ENCODE measurements at regions not wholly inside any gene's neighbourhood (a gene's known extent, or its start where the extent isn't known, plus 50 kb on each side); places are given as distances from the start of the nearest gene placed in this dataset.
"Not testable (repeated sequence)": the region's sequence is repeated elsewhere in the genome, so short reads cannot be mapped to it uniquely, and the experiment has no call there.

DNA sequence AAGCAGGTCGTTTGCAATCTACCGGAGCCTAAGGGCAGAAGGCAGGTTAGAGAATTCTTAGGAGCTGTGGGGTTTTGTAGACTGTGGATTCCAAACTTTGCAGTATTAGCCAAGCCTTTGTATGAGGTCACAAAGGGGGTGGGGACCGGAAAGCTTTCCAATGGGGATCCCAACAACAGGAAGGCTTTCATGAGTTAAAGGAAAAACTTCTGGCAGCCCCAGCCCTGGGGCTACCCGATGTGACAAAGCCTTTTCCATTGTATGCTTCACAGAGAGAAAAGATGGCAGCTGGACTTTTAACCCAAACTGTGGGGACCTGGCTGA is 199.2 kb upstream of the PZP start:
- DNase-seq = not testable (repeated sequence)

DNA sequence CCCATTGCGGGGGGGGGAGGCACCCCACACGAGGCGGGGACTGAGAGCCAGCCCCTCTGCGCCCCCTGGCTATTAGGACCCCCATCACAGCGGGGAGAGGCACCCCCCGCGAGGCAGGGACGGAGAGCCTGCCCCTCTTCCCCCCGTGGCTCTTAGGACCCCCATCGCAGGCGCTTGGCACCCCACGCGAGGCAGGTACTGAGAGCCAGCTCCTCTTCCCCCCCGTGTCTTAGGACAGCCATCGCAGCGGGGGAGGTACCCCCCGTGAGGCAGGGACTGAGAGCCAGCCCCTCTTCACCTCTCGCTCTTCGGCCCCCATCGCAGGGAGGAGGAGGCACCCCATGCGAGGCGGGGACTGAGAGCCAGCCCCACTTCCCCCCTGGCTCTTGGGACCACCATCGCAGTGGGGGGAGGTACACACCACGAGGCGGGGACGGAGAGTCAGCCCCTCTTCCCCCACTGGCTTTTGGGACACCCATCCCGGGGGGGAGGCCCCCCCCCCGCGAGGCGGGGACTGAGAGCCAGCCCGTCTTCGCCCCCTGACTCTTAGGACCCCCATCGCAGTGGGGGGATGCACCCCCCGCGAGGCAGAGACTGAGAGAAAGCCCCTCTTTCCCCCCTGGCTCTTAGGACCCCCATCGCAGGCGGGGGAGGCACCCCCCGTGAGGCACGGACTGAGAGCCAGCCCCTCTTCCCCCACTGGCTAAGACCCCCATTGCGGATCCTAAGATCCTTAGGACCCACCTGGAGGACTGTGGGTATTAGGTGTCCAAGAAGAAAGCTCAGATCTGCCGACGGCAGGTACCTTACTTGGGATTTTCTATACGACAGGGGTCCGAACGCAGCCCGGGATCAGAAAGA is 198.6 kb upstream of the PZP start:
- no peak for DNase-seq

DNA sequence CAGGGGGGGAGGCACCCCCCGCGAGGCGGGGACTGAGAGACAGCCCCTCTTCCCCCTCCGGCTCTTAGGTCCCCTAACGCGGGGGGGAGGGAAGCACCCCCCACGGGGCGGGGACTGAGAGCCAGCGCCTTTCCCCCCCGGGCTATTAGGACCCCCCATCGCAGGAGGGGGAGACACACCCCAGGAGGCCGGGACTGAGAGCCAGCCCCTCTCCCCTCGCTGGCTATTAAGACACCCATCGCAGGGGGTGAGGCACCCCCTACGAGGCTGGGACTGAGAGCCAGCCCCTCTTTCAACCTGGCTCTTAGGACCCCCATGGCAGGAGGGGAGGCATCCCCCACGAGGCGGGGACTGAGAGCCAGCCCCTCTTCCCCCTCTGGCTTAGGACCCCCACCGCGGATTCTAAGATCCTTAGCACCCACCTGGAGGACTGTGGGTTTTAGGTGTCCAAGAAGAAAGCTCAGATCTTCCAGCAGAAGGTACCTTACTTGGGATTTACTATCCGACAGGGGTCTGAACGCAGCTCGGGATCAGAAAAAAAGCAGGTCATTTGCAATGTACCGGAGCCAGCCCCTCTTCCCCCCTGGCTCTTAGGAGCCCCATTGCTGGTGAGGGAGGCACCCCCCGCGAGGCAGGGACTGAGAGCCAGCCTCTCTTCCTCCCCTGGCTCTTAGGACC is 197.8 kb upstream of the PZP start:
- DNase-seq = no peak

DNA sequence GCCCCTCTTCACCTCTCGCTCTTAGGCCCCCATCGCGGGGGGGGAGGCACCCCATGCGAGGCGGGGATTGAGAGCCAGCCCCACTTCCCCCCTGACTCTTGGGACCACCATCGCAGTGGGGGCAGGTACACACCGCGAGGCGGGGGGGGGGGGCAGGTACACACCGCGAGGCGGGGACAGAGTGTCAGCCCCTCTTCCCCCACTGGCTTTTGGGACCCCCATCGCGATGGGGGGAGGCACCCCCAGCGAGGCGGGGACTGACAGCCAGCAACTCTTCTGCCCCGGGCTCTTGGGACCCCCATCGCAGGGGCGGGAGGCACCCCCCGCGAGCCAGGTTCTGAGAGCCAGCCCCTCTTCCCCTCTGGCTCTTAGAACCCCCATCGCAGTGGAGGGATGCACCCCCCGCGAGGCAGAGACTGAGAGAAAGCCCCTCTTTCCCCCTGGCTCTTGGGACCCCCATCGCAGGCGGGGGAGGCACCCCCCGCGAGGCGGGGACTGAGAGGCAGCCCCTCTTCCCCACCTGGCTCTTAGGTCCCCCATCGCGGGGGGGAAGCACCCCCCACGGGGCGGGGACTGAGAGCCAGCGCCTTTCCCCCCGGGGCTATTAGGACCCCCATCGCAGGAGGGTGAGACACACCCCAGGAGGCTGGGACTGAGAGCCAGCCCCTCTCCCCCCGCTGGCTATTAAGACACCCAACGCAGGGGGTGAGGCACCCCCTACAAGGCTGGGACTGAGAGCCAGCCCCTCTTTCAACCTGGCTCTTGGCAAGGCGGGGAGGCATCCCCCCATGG is 196.5 kb upstream of the PZP start:
- DNase-seq = no peak

DNA sequence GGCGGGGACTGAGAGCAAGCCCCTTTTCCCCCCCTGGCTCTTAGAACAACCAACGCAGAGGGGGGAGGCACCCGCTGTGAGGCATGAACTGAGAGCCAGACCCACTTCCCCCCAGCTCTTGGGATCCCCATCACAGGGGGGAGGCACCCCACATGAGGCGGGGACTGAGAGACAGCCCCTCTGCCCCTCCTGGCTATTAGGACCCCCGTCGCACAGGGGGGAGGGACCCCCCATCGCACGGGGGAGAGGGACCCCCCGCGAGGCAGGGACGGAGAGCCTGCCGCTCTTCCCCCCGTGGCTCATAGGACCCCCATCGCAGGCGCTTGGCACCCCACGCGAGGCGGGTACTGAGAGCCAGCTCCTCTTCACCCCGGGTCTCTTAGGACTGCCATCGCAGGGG is 195.8 kb upstream of the PZP start:
- DNase-seq = no peak

DNA sequence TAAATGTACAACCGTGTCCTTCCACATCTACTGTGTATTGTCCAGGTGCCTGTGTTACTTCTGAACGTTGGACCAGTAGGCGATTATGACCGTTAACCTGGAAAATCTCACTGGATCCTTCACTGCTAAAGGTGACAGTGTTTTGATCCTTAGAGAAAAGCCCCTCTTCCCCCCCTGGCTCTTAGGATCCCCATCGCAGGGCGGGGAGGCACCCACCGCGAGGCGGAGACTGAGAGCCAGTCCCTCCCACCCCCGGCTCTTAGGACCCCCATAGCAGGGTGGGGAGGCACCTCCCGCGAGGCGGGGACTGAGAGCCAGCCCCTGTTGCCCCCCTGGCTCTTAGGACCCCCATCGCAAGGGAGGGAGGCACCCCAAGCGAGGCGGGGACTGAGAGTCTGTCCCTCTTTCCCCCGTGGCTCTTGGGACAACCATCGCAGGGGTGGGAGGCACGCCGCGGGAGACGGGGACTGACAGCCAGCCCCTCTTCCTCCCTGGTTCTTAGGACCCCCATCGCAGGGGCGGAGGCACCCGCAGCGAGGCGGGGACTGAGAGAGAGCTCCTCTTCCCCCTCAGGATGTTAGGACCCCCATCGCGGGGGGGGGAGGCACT is 194.3 kb upstream of the PZP start:
- DNase-seq = not testable (repeated sequence)

DNA sequence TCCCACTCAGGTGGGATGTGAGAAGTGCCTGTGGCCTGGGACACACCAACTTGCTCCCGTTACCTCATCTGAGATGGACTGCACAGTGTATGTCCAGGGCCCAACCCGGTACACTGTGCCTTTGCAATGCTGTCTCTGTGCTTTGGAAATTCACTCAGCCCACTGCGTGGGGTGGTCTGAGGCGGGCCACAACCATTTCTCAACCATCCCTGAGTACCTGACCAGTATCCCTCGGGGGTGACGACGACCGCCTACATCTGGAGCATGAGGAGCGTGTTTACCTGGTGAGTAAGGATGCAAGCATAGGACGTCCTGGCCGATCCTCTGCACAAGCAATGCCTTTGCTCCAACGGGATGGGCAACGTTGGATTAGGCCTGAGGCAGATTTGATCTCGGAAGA is 188.2 kb upstream of the PZP start:
- DNase-seq = not testable (repeated sequence)

DNA sequence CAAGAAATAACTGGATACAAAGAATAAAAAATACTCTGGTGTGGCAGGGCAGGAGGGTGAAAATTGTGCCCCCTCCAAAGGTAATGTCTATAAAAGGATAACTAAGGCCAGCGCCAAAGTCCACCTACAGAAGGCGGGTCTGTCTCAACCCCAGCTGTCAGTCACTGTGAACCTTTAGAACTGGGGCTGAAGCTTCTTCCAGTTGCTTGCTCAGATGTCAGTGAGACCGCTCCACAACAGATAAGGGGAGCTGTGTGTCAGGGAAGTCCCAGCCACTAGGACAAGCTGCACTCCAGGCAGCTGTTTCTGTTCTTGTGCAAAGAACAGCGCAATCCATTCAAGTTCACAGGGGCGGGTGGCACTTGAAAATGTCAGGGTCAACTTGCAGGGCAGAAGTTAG is 187.0 kb upstream of the PZP start:
- not testable (repeated sequence) for DNase-seq

DNA sequence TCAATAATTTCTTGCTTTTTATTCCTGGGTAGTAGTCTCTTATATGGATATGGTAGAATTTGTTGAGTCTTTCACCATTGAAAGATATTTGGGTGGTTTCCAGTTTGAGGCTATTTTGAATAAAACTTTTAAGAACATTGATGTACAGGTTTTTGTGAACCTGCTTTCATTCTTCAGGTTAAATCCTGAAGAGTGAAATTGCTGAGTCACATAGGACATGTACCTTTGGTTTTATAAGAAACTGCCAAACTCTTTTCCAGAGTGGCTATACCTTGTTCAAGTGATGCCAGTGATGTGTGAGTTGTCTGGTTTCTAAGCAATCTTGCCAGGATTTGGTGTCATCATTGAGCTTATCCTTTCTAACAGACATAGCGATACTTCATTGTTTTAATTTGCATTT is 184.6 kb upstream of the PZP start:
- DNase-seq = no peak

DNA sequence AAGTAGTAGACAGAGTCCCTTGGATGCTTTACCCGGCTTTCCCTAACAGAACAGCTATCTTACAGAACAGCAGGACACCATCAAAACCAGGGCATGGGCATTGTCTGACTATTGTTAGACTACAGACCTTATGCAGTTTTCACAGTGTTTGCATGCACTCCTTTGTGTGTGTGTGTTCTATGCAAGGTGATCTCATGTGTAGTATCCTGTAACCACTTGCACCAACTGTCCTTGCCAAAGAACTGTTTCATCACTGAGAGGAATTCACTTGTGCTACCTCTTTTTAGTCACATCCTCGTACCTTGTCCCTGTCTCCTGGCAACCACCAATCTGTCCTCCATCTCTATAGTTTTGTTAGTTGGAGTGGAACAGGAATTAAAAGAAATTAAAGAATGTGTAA is 183.6 kb upstream of the PZP start:
- no peak for DNase-seq

DNA sequence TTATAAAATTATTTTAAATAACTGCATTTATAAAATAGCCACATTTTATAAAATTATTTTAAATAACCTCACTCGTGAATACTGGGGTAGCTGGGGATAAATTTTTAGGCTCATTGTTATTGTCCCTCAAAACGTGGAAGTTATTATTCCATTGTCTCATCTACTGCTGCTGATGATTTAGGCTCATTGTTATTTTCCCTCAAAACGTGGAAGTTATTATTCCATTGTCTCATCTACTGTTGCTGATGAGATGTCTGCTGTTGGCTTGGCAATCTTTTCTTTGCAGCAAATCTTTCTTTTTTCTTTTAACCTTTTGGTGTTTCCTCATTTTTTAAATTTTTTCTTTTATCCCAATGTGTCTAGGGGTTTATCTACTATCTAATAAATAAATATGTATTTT is 182.6 kb upstream of the PZP start:
- no peak for DNase-seq

DNA sequence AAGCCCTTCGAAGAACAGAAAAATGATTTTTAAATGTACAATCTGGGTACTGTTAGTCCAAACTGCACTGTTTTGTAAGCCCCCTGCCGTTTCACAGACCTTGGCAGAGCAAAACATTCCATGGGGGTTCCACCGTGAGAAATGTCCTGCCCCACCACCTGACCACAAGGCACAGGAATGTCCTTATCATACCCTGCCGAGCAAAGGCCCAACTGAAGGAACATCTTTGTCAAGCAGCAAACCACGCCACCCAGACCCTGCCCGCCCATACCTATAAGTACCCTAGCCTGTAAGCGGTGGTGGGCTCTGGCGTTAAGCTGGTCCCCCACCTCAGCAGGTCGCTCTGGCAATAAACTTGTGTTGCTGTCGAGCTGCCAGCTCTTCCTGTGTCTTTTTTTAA is 181.6 kb upstream of the PZP start:
- DNase-seq = no peak

DNA sequence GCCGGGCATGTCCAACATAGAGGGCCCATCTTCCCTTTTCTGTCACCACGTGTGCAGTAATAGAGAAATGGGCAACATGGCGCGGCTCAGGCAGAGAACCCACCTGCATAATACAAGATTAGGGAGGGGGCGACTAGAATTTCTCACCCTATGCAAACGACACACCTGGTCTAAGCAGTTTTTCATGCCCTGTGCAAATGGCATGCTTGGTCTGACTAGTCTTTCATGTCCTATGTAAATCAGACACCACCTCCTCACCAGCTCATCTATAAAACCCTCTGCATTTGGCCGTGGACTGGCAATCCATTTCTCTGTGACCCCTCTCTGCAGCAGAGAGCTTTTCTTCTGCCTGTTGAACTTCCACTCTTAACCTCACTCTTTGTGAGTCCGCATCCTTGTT is 180.2 kb upstream of the PZP start:
- DNase-seq = no peak

DNA sequence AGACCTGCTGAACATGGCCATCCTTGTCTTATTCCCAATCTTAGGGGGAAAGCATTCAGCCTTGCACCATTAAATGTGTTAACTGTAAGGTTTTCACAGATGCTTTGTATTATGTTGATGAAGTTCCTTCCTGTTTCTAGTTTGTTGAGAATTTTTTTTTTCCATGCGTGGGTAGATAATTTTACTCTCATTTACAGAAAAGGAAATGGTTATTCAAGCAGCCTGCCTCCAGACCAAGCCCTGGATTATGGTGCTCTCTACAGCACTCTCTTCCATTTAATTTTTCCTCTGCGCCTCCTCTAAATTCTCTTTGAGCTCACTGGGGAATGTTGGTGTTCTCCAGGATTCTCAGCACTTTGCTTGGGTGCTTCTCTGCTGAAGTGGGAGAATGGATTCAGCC is 179.3 kb upstream of the PZP start:
- DNase-seq = no peak

DNA sequence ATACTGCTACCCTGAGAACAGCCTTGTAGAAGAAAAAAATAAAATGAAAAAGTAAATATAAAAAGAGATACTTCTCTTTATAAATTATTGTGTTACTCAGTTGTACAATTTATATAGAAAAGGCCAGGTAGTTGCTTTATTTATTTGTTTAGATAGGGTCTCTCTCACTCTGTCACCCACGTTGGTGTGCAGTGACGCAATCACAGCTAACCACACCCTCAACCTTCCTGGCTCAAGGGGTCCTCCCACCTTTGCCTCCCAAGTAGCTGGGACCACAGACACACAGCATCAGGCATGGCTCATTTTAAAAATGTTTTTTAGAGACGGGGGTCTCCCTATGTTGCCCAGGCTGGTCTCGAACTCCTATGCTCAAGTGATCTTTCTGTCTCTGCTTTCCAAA is 175.4 kb upstream of the PZP start:
- no peak for DNase-seq

DNA sequence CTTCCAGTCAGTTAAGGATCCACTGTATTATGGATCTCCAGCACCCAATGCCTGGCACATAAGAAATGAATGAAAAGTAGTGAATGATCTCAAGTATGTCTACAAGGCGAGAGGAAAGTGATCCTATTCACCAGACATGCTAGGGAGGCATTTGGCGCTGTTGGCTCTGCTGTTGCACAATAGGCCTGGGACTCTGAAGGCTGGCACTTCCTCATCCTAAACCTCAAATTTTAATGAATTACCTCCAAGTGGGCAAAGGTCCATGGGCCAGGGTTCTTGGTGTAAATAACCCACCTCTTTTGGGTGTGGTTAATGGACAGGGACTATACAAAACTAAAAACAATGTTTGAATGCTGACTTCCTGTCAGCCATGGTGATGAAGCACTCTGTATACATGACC is 173.4 kb upstream of the PZP start:
- no peak for DNase-seq

DNA sequence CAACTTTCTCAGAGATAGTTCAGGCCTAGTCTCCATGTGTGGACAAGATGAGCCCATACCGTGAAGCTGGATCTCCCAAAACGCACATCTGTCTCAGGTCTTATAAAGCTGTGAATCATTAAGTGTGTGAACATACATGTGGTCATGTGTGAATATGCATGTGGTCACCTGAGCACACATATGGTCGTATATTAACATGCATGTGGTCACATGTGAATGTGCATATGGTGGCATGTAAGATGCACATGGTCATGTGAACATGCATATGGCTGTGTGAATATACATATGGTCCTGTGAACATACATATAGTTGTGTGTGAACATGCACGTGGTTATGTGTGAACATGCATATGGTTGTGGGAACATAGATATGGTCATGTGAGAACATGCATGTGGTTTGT is 172.5 kb upstream of the PZP start:
- DNase-seq = no peak

DNA sequence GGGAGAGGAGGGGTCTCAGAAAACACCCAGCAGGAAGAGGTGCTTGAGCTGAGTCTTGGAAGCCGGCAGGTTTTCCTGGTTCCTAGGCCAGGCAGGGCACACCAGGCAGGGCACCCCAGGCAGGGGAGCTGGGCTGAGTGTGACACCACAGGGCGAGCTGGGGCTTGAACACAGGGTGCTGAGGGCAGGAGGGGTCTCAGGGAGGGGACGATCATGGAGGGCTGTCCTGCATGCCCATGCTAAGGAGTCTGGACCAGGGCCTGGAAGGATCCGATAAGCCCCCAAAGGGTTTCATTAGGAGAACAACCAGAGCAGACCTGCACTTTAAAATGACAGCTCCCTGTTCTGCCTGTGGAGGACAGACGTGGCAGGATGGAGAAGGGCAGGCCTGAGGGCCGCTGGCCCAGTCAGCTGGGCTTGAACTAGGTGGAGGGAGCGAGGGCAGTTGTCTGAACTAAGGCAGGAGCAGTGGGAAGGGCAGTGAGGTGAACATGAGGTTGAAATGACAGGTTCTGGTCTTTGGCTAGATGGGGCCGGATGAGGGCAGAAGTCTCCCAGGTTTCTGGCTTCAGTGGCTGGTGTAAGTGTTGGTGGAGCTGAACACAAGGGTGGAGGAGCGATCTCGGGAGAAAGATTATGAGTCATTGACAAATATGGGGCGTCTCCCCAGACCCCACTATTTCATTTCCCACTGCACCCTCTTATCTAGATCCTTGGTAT is 171.0 kb upstream of the PZP start:
- no peak for DNase-seq

DNA sequence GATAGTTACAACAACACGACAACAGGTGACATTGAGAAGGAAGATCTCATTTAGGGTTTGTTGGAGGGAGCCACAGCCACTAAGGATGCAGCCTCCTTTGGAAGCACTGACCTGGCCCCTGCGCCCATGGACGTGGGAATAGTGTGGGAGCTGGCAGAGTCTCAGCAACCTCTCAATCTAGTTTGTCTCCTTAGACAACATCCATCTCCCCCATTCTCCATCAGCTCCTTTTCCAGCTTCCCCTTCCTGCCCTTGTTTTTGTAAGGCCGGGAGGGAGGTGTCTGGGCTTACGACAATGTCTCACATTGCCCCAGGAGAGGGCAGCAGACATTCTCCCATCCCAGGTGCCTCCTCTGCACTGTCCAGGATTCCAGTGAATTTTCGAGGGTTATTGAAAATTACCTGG is 170.2 kb upstream of the PZP start:
- no peak for DNase-seq

DNA sequence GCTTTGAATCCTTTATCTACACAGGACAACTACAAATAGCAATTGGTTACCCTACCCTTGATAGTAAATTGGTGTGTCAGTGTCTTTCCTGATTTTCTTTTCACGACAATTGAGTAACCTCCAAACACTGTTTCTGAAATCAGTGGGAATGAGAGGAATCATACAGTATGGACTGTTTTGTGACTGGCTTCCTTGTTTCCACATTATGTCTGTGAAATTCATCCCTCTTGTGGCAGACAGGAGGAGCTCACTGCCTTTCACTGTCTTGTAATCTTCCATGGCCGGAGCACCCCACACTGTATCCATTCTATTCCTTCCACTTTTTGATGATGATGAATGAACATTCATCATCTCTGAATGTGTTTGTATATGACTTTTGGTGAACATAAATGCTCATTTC is 164.0 kb upstream of the PZP start:
- no peak for DNase-seq

DNA sequence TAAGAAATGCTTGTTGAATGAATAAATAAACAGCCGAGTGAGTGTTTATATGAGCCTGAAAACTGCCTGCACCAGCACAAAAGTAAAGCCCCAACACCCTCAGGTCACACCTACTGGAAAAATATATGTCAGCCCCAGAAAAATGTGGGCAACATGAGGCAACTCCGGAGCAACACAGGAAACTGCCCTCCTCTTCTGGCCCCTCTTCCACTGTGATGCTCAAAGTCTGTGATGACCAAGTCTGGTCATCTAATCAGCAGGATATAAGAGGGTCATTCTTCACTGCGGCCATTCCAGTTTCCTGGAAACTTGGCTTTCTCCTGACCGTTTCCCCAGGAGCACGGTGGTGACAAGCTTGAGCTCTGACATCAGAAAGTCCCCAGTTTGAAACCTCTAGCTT is 159.6 kb upstream of the PZP start:
- DNase-seq = no peak

DNA sequence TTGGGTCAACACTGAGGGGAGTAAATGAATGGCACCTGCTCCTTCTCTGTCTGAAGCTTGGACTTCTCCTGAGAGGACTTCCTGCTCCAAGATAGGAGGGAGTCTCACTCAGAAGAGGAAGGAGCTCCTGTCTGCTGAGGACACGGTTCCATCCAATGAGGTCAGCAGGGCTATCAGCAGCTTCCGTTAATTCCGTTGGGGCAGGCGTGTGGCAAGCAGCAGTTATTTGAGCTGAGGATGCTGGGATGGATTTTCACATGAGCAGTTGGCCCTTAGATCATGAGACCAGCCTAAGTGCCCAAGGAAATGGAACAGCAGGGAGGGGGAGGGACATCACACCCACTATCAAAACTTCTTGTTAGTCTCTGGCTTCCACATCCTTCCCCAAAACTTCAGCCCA is 159.0 kb upstream of the PZP start:
- DNase-seq = no peak

DNA sequence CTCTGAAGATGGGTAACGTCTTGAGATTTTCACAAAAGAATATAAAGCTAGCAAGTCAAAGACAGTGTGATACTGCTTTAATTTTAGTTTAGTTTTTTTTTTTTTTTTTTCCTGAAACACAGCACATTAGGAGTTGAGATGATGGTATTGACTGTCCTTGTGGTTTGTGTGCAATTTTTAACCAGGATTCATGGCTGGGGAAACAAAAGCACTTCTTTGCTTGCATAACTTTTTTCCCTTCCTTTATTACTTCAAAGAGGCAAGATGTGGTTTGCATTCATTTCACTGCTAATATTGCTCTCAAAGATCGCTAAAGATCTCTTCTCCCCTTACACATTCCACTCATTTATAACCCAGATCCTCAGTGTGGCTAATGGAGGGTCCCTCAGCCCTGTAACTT is 157.1 kb upstream of the PZP start:
- no peak for DNase-seq

All from NCI-H774 (cell line).